GM12872 (cell line): ENCODE measurements at regions not wholly inside any gene's neighbourhood (a gene's known extent, or its start where the extent isn't known, plus 50 kb on each side); places are given as distances from the start of the nearest gene placed in this dataset.

Experiments used
- TF ChIP-seq, protein P1 (sequence below): IDR thresholded peaks from 3 replicates; pipeline ENCODE4 v1.5.1; 2011; ENCODE audit warnings: low read depth, mild to moderate bottlenecking, low read length, moderate library complexity; ENCODE audit not compliant: insufficient read depth

DNA sequence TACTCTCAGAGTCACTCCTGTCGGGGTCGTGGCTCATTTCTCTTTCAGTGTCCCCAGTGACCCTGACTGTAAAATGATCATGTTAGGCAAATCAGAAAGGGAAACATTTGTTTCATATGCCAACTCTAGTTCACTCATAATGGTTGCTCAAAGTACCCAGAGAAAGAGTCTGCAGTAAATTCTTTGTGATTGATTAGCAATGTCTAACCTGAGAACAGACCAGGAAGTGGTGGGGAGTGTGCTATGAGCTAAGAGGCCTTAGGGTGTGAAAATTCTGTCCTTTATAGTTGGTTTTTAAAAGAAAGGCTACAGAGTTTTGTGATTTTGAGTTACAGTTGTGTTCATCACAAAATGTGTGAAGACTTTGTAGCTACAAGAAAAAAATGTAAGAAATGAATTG lies 108.9 kb downstream of the EDEM1 start:
- TF ChIP-seq, protein P1, sequence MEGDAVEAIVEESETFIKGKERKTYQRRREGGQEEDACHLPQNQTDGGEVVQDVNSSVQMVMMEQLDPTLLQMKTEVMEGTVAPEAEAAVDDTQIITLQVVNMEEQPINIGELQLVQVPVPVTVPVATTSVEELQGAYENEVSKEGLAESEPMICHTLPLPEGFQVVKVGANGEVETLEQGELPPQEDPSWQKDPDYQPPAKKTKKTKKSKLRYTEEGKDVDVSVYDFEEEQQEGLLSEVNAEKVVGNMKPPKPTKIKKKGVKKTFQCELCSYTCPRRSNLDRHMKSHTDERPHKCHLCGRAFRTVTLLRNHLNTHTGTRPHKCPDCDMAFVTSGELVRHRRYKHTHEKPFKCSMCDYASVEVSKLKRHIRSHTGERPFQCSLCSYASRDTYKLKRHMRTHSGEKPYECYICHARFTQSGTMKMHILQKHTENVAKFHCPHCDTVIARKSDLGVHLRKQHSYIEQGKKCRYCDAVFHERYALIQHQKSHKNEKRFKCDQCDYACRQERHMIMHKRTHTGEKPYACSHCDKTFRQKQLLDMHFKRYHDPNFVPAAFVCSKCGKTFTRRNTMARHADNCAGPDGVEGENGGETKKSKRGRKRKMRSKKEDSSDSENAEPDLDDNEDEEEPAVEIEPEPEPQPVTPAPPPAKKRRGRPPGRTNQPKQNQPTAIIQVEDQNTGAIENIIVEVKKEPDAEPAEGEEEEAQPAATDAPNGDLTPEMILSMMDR = no peak

DNA sequence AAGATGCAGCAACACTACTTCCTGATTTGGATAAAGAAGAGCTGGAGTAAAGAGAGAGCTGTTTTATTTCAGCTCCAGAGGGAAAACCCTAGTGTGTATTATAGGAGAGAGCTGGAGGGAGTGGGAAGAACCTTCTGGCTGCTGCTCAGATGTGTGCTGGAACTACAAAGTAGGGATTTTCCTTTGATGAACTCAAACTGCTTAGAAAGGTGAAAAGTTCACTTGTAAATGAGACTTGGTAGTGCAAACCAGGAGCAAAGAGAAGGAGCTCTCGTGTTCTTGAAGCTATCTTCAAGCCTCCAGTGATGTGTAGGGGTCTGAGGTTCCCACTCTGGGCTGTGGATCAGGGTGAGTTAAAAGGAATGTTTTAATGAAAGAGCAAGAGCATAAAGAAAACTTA lies 110.4 kb downstream of the EDEM1 start:
- TF ChIP-seq, protein P1 = no peak

DNA sequence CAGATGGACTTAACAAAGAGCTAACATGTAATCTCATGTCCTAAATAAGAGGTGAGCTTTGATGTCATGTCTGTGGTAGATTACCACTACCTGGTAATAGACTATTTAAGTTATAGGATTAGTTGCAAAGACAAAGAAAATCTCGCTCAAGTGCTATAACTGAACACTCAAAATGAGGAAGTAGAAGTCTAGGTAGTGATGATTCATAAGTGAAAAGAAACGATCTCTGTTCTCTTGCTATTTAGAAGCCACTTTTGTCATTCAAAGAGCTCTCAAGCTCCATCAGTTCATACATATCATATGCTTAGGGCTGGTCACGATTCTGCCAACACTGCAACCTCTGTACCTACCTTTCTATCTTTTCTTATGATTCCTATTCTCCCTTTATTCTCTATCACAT lies 110.9 kb downstream of the EDEM1 start:
- TF ChIP-seq, protein P1 = no peak

DNA sequence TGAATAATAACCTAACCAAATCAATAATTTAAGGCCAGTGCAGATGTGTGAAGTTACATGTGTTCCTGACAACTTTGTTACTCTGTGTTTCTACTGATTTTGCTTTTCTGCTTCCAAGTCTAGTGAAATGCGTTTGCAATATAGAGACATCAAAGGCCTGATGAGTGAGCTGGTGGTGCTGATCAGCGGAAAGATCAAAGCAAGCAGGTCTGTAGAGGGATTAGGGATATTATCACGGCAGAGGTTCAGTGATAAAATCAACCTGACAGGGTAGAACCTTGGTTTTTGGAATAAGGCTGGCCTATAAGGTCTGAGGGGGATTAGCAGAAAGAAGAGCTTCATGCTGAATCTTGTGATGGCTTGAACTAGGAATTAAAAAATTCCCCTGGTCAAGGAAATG lies 111.7 kb downstream of the EDEM1 start:
- TF ChIP-seq, protein P1 = no peak

DNA sequence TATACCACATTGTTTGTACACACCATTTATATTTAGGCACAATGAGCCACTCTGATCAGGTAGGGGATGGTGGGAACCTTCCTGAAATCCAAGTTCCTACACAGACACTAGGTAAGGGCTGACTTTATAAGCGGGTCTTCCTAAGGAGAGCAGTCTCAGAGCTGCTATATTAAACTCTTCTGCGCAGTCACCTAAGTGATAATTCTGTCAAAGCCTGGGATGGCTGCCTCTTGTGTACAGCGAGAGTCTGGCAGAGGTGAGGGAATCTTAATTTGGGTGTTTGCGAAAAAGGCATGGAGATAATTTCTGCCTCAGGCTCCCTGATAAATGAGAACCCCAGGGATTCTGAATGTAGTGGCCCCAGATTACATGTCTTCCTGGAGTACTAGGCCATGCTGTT lies 113.1 kb downstream of the EDEM1 start:
- TF ChIP-seq, protein P1 = no peak

DNA sequence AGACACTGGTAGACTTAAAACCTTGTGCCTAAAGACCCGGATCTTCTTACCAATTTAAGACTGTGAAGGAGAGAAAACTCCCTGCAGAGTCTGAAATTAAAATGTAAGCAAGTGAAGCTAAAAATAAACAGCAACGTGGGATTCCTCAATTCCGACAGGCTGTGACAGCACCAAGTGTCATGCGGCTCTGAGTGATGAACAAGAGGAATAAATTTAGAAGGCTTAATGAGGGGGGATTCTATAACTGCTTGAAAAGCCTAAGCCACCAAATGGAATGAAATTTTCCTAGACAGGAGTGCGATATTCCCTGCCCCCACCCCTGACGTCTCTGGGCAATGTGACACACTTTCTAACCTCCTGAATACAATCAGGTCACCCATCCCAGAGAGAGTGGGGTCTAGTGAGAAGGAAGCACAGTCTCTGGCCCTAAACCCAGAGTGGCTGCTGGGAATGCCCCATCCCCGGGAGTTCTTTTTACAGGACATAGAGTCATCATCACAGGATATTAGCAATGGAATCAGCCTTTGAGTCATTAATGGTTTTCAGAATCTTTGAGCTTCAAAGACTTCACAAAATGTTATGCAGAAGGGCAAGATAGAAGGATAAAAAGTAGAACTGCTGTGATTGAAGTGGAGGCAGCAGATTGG lies 114.3 kb downstream of the EDEM1 start:
- TF ChIP-seq, protein P1 = no peak

DNA sequence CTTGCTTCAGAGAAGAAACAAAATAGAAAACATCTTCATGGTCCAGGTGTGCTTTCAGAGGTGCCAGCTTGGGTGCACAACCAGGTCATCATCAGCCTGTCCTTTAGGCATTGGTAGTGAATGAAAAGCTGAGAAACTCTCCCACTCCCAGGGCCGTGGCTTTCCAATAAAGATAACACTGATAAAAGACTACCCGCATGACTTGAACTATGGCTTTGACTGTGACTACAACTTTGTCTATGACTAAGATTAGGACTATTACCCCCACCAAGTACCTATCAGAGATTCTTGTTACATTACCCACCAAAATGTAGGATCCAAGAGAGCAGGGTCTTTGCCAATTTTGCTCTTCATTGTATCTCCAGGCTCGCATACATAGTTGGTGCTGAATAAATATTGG lies 115.2 kb downstream of the EDEM1 start:
- TF ChIP-seq, protein P1 = no peak
